ENCODE measurements at regions not wholly inside any gene's neighbourhood (a gene's known extent, or its start where the extent isn't known, plus 50 kb on each side); places are given as distances from the start of the nearest gene placed in this dataset.

GRCh38 chr5:104513121-104513602 lies 950.6 kb upstream of the NUDT12 start:
- no peaks in the 10 kb centered on the region for H3K23me2 ChIP-seq (ENCODE audit: insufficient read length, low read depth, low read length, poor library complexity, severe bottlenecking)

More at GRCh38 chr5:104513121-104513602, 950.6 kb upstream of the NUDT12 start:
- Mint-ChIP-seq H3K4me1 (peaks cover 30 to 33% of the 10 kb centered on the region in 2 experiments), H3K27me3 (ENCODE audit: low read depth) (no peaks in the 10 kb centered on the region), H3K4me3 (no peak overlapping the region), H3K27ac (peak overlapping the region in 1 of 3 experiments; percentile 58; a peak in 1 of 7 replicates), H3K36me3 (ENCODE audit: insufficient read depth in 1 of 3, low read depth in 3 of 3) (peaks cover 0 to 30% (median 2%) of the 10 kb centered on the region in 3 experiments; a peak in 4 of 7 replicates), H3K9me3 (peaks cover 11 to 17% of the 10 kb centered on the region in 2 experiments; a peak in 4 of 5 replicates)
- Histone ChIP-seq H3K23ac (ENCODE audit: insufficient read length, low read depth, low read length) (no peak overlapping the region), H2AFZ (ENCODE audit: low read length) (no peak overlapping the region), H2BK120ac (ENCODE audit: low read depth, low read length, poor library complexity, severe bottlenecking) (no peak overlapping the region), H3K56ac (ENCODE audit: insufficient read length, low read depth, low read length) (no peak overlapping the region), H2BK5ac (ENCODE audit: insufficient read length, low read length) (no peak overlapping the region), H4K5ac (ENCODE audit: insufficient read length, low read depth, low read length) (no peak overlapping the region), H4K20me1 (ENCODE audit: control insufficient read depth, insufficient read depth, insufficient read length) (no peaks in the 10 kb centered on the region), H3K18ac (ENCODE audit: insufficient read length, low read depth, low read length) (no peak overlapping the region), H3K4me1 (ENCODE audit: insufficient read depth, low read length) (no peaks in the 10 kb centered on the region; the same call in 1 of the 2 replicates), H3K79me1 (ENCODE audit: insufficient read depth, low read depth, low read length, poor library complexity, severe bottlenecking) (no peaks in the 10 kb centered on the region), H4K91ac (ENCODE audit: insufficient read length, low read depth, low read length) (no peak overlapping the region), H3K4ac (ENCODE audit: low read depth, low read length) (no peak overlapping the region), H3K9ac (ENCODE audit: extremely low read depth, insufficient read length, low read length) (no peak overlapping the region), H2BK12ac (ENCODE audit: insufficient read length, low read depth, low read length) (no peak overlapping the region), H2BK15ac (ENCODE audit: low read depth, low read length) (no peak overlapping the region), H3K14ac (ENCODE audit: insufficient read depth, low read length) (no peak overlapping the region), H2BK20ac (ENCODE audit: low read depth, low read length, poor library complexity, severe bottlenecking) (no peak overlapping the region), H2AK5ac (ENCODE audit: insufficient read length, low read length) (no peak overlapping the region), H3K27ac (ENCODE audit: insufficient read length, low read depth, low read length) (no peak overlapping the region), H3T11ph (ENCODE audit: low read length) (no peak overlapping the region), H3K79me2 (ENCODE audit: insufficient read depth, low read length) (no peaks in the 10 kb centered on the region), H3K4me2 (ENCODE audit: insufficient read depth, insufficient read length, low read length) (no peak overlapping the region), H3K27me3 (ENCODE audit: insufficient read depth, low read length) (no peaks in the 10 kb centered on the region), H3K9me3 (ENCODE audit: control insufficient read depth, low read depth, low read length) (no peaks in the 10 kb centered on the region), H4K8ac (replicated peaks; ENCODE audit: insufficient read length, low read depth, low read length) (no peak overlapping the region)
- WGBS (ENCODE audit: extremely low coverage, insufficient read length, low lambda C conversion rate), result no CpG with 5 or more reads among the region's 3 CpGs
- no peak for DNase-seq
- TF ChIP-seq, protein P1, sequence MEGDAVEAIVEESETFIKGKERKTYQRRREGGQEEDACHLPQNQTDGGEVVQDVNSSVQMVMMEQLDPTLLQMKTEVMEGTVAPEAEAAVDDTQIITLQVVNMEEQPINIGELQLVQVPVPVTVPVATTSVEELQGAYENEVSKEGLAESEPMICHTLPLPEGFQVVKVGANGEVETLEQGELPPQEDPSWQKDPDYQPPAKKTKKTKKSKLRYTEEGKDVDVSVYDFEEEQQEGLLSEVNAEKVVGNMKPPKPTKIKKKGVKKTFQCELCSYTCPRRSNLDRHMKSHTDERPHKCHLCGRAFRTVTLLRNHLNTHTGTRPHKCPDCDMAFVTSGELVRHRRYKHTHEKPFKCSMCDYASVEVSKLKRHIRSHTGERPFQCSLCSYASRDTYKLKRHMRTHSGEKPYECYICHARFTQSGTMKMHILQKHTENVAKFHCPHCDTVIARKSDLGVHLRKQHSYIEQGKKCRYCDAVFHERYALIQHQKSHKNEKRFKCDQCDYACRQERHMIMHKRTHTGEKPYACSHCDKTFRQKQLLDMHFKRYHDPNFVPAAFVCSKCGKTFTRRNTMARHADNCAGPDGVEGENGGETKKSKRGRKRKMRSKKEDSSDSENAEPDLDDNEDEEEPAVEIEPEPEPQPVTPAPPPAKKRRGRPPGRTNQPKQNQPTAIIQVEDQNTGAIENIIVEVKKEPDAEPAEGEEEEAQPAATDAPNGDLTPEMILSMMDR (conservative IDR thresholded peaks at IDR 0.05), result no peak
